Stimulated activated CD4-positive, alpha-beta T cell treated with anti-CD3 and anti-CD28 coated beads, Interleukin-2, amount 100 ng/mL, for 4 hours (primary cell): ENCODE measurements at regions not wholly inside any gene's neighbourhood (a gene's known extent, or its start where the extent isn't known, plus 50 kb on each side); places are given as distances from the start of the nearest gene placed in this dataset.

Experiments
- DNase-seq: peaks from one replicate; pipeline ENCODE4 v3.0.0-alpha.2; 2020; ENCODE audit warnings: low read depth

- DNase-seq = no peak
These were observed 223.8 kb downstream of the PTPRU start for GRCh38 chr1:29460041-29460610.

DNA sequence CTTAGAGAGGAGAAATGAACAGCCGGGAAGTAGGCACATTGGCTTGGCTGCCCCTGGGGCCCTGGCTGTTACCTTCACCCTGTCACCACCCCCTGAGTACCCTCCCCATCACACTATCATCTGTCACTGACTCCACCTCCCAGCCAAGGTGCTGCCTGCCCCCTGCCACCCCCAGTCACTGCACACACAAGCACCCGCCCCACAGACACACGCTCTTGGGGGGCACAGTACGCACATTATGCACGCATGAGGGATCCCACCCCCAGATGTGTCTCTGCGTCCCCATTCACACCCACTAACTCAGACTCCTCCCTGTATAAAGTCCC, 223.3 kb downstream of the PTPRU start:
- no peak for DNase-seq

DNA sequence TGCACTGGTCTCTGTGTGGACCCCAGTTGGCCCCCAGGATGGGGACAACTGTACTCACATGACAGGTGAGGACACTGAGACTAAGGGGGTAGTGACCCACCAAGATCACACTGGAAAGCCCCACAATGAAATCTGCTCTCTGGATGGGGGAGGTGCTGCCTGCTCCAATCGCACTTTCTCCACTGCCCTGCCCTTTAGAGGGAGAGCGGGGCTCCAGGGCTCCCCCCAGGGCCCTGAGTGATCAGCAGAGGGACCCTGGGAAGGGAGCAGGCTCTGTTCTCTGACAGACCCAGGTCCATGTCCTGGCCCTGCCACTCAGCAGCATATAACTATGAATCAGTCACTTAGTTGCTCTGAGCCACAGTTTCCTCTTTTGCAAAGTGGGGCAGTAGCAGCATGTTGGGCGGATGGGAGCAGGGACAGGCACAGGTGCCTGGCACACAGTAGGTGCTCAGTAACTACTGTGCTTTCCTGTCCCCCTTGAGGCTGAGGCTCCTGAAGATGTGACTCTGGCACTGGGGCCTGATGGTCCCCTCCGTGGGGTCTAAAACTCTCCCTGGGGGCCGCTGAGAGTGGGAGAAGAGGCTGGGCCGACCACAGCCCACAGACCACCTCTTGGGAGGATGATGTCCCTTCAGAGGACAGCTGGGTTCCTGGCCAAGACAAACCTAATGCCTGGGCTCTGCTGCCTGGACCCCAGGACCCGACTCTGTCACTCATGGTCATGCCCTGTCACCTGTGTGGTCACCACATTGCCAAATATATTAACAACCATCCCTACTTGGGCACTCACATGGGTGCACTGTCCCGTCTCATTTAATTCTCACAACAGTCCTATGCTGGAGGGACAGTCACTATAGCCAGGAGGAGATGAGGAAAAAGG, 222.7 kb downstream of the PTPRU start:
- DNase-seq = no peak

- no peak for DNase-seq
These were observed 221.4 kb downstream of the PTPRU start for GRCh38 chr1:29457496-29458368.

GRCh38 chr1:29456685-29457435, 220.5 kb downstream of the PTPRU start:
- no peak for DNase-seq

DNA sequence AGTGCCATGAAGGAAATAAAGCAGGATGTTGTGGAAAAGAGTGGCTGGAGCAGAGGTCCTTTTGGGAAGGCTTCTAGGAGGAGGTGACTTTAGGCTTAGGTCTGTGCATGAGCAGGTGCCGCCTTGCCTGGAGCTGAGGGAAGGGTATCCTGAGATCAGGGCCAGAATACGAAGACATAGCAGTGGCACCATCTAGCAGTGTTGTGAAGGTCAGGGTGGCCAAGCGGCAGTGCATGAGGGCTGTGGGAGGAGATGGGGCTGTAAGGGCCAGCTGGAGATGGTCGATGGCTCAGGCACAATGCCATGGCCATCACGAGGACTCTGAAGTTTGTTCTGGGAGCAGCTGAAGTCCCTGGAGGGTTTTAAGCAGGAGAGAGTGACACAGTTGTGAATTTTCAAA, 219.5 kb downstream of the PTPRU start:
- DNase-seq = no peak

DNA sequence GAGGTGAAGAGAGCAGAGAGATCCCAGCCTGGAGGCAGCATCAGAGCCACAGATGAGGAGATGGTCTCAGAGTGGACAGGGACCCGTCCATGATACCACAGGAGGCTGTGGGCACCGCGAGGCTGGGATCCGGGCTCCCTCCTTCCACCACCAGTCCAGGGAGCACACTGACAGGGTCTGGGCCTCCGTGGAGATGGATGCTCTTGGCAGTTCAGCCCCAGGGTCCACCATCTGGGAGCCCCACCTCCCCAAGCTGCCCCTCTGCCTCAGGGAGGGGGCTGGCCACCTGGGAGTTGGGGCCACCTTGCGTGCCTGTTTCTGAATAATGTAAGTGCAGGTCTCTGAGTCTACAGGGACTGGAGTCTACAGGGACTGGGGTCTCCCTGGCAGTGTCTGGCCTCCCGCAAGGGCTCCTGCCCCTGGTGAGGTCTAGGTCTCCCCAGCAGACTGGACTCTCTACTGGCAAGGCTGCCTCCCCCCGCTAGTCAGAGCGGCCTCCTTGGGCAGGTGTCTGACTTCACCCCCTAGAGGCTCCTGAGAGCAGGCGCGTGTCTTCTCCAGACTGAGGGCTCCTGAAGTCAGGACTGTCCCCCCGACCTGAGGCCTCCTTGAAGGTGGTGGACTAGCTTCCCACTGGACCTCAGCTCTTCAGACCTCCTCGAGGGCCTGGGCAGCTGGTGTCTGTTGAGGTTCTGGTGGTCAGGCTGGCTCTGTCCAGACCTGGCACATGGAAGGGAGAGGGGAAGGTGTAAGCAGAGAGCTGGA, 218.5 kb downstream of the PTPRU start:
- DNase-seq = no peak

GRCh38 chr1:29453502-29454240, 217.3 kb downstream of the PTPRU start:
- DNase-seq = no peak

- no peak for DNase-seq
These were observed 216.3 kb downstream of the PTPRU start for GRCh38 chr1:29452463-29453230.

DNA sequence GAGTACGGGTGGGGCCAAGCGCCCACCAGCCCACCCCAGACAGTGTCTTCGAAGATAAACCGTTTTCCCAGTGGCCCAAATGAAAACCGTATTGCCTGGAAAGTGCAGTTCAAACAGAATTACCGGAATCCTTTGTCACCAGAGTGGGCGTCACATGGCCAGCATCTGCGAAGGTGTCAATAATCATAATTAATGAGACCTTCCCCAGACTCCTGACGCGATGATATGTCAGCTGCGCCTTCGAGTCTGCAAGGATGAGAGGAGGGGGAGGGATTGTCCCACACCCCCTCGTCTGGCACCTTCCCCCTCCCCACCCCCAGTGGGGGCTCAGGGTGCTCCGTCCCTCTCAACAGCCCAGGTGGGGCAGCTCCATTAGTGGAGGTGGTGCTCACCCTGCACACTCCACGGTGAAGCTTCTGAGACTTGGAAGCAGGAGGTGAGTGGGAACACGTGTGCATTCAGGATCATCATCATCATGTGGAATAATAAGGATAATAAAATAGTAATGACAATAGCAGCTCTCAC, 215.1 kb downstream of the PTPRU start:
- DNase-seq = no peak

DNA sequence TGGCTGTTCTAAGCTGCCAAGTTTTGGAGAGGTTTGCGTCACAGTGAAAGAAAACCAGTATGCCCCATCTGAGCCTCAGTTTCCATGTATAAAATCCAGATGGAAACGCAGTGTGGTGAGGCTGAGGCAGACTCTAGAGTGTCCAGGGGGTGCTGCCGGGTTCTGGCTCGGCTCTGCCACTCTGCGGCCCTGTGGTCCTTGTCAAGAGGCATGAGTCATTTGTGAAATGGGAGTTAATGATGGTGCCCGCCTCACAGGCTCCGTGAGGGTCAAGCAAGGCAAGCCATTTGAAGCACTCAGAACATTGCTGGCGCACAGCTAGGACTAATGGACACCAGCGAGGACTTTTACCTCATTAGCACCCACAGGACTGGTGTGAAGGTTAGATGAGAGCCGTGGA, 214.3 kb downstream of the PTPRU start:
- no peak for DNase-seq

- DNase-seq = no peak
These were observed 212.3 kb downstream of the PTPRU start for GRCh38 chr1:29448456-29449235.

DNA sequence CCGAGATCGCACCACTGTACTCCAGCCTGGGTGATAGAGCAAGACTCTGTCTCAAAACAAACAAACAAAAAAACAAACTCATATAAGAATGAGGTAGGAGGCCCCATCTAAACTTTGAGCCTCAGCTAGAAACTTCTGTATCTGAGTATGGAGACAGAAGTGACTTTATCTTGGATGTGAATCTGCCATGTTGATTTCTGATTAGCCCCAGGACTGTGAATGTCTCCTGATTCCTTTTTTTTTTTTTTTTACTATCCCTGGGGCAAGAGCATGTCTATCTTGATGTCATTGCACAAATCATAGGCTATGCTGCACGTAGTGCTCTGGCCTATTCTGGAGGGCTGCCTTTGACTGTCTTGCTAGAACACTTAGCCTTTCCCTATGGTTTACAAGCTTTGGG, 211.0 kb downstream of the PTPRU start:
- no peak for DNase-seq

GRCh38 chr1:29444782-29445729, 208.7 kb downstream of the PTPRU start:
- no peak for DNase-seq

- DNase-seq = no peak
These were observed 207.9 kb downstream of the PTPRU start for GRCh38 chr1:29444081-29444715.

DNA sequence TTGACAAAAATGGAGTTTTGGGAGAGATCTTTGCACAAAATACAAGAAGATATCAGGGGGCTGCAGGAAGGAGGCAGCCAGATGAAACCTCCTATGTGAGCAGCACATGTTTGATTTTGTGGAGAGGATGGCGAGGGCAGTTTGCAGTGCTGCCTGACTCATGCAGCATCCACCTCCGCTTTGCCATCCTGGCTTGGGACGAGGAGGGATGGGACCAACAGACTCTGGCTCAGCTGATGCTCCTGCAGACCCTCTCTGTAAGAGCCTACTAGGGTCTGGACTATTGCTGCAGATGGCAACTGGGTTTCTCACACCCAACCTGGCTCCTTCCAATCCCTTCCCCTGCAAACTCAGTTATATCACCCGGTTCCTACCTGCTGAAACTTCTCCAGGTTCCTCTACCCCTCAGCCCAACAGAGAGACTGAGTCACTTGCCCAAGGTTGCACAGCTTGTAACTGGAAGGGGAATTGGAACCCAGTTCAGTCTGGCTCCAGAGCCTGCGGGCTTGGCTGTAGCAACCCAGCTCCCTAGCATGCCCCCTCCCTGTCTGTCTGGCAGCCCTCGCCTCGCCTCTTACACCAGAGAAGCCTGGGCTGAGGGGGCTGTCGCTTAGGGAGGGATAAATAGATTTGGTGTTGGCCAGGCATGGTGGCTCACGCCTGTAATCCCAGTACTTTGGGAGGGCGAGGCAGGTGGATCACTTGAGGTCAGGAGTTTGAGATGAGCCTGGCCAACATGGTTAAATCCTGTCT, 205.8 kb downstream of the PTPRU start:
- no peak for DNase-seq
